ENCODE measurements at regions not wholly inside any gene's neighbourhood (a gene's known extent, or its start where the extent isn't known, plus 50 kb on each side); places are given as distances from the start of the nearest gene placed in this dataset.
"Not testable (repeated sequence)": the region's sequence is repeated elsewhere in the genome, so short reads cannot be mapped to it uniquely, and the experiment has no call there.

- no peak for DNase-seq (ENCODE audit: low spot score)
Observed at GRCh38 chr2:142716463-142717242, 160.8 kb upstream of the KYNU start.

GRCh38 chr2:142714600-142714999 lies 162.9 kb upstream of the KYNU start:
- no peak for DNase-seq (ENCODE audit: low spot score)

GRCh38 chr2:142710336-142710735 lies 167.1 kb upstream of the KYNU start:
- DNase-seq (ENCODE audit: low spot score), result no peak

GRCh38 chr2:142707318-142707717 lies 170.1 kb upstream of the KYNU start:
- no peak for DNase-seq (ENCODE audit: low spot score)

- DNase-seq (ENCODE audit: low spot score), result not testable (repeated sequence)
Observed at GRCh38 chr2:142702397-142702796, 175.1 kb upstream of the KYNU start.

- DNase-seq (ENCODE audit: low spot score), result not testable (repeated sequence)
Observed at GRCh38 chr2:142695350-142696257, 181.9 kb upstream of the KYNU start.

- no peak for DNase-seq (ENCODE audit: low spot score)
Observed at GRCh38 chr2:142694282-142694681, 183.2 kb upstream of the KYNU start.

GRCh38 chr2:142693171-142693950 lies 184.1 kb upstream of the KYNU start:
- no peak for DNase-seq (ENCODE audit: low spot score)

- DNase-seq (ENCODE audit: low spot score), result no peak
Observed at GRCh38 chr2:142688856-142689605, 188.4 kb upstream of the KYNU start.

GRCh38 chr2:142687509-142687908 lies 190.0 kb upstream of the KYNU start:
- DNase-seq (ENCODE audit: low spot score), result no peak

- DNase-seq (ENCODE audit: low spot score), result no peak
Observed at GRCh38 chr2:142687075-142687474, 190.4 kb upstream of the KYNU start.

GRCh38 chr2:142684667-142685066 lies 192.8 kb upstream of the KYNU start:
- no peak for DNase-seq (ENCODE audit: low spot score)

GRCh38 chr2:142682528-142682927 lies 194.9 kb upstream of the KYNU start:
- DNase-seq (ENCODE audit: low spot score), result peak; percentile 14

- no peak for DNase-seq (ENCODE audit: low spot score)
Observed at GRCh38 chr2:142681952-142682351, 195.5 kb upstream of the KYNU start.

GRCh38 chr2:142678164-142678563 lies 199.3 kb upstream of the KYNU start:
- DNase-seq (ENCODE audit: low spot score), result no peak

GRCh38 chr2:142675398-142675797 lies 202.1 kb upstream of the KYNU start:
- DNase-seq (ENCODE audit: low spot score), result no peak

GRCh38 chr2:142673836-142674235 lies 203.6 kb upstream of the KYNU start:
- no peak for DNase-seq (ENCODE audit: low spot score)

GRCh38 chr2:142672698-142673097 lies 204.8 kb upstream of the KYNU start:
- DNase-seq (ENCODE audit: low spot score), result no peak

GRCh38 chr2:142670362-142670761 lies 207.1 kb upstream of the KYNU start:
- no peak for DNase-seq (ENCODE audit: low spot score)

GRCh38 chr2:142668420-142668819 lies 209.0 kb upstream of the KYNU start:
- no peak for DNase-seq (ENCODE audit: low spot score)

GRCh38 chr2:142665241-142665640 lies 212.2 kb upstream of the KYNU start:
- no peak for DNase-seq (ENCODE audit: low spot score)
